ENCODE measurements at regions not wholly inside any gene's neighbourhood (a gene's known extent, or its start where the extent isn't known, plus 50 kb on each side); places are given as distances from the start of the nearest gene placed in this dataset.

DNA sequence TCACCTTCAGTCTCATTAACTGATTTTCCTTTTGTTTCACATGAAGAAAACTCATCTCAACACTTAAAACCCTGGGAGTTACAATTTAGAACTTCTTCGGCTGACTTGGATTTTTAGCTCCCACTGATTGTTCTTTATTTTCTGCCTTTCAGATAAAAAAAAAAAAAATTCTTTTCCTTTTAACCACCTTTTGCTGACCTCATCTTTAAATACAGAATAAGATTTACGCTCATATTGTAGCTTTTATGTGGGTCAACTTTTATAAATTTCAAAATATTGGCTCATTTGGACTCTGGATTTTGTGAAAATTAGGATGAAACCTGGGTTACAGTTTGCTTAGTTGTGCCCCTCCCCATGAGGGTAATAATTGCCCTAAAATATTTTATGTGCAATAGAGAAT, 659.3 kb downstream of the ZNF674 start:
- TF ChIP-seq, protein P1, sequence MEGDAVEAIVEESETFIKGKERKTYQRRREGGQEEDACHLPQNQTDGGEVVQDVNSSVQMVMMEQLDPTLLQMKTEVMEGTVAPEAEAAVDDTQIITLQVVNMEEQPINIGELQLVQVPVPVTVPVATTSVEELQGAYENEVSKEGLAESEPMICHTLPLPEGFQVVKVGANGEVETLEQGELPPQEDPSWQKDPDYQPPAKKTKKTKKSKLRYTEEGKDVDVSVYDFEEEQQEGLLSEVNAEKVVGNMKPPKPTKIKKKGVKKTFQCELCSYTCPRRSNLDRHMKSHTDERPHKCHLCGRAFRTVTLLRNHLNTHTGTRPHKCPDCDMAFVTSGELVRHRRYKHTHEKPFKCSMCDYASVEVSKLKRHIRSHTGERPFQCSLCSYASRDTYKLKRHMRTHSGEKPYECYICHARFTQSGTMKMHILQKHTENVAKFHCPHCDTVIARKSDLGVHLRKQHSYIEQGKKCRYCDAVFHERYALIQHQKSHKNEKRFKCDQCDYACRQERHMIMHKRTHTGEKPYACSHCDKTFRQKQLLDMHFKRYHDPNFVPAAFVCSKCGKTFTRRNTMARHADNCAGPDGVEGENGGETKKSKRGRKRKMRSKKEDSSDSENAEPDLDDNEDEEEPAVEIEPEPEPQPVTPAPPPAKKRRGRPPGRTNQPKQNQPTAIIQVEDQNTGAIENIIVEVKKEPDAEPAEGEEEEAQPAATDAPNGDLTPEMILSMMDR (IDR thresholded peaks at IDR 0.05; ENCODE audit: insufficient read depth, low read length): no peak
- DNase-seq (ENCODE audit: low read depth): no peak
- H3K4me3 ChIP-seq (ENCODE audit: low read depth, low read length): no peak overlapping the region

GRCh38 chrX:45879512-45879911, 665.7 kb downstream of the ZNF674 start:
- H3K4me3 ChIP-seq (ENCODE audit: low read depth, low read length): no peak overlapping the region
- DNase-seq (ENCODE audit: low read depth): no peak
- TF ChIP-seq, protein P1 (IDR thresholded peaks at IDR 0.05; ENCODE audit: insufficient read depth, low read length): no peak

DNA sequence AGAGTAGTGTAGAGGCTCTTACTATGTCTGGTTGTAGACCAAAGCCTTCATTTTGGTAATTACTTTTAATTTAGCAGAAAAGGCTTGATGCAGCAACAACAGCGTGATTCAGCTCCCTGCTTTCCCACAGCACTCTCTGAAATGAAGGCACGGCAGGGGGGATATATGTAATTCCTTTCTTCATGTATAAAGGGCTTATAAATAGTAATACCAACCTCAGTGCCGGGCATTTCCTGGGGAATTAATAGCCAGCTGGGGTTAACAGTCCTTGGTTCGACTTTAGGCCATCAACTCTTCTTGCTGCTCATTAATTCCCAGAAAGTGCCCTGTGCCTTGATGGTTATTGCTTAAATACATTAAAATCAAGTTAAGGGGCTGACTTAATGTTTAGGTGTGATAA, 669.0 kb downstream of the ZNF674 start:
- no peak overlapping the region for H3K4me3 ChIP-seq (ENCODE audit: low read depth, low read length)
- TF ChIP-seq, protein P1 (IDR thresholded peaks at IDR 0.05; ENCODE audit: insufficient read depth, low read length): no peak
- no peak for DNase-seq (ENCODE audit: low read depth)

GRCh38 chrX:45873781-45874180, 671.4 kb downstream of the ZNF674 start:
- TF ChIP-seq, protein P1 (IDR thresholded peaks at IDR 0.05; ENCODE audit: insufficient read depth, low read length): no peak

DNA sequence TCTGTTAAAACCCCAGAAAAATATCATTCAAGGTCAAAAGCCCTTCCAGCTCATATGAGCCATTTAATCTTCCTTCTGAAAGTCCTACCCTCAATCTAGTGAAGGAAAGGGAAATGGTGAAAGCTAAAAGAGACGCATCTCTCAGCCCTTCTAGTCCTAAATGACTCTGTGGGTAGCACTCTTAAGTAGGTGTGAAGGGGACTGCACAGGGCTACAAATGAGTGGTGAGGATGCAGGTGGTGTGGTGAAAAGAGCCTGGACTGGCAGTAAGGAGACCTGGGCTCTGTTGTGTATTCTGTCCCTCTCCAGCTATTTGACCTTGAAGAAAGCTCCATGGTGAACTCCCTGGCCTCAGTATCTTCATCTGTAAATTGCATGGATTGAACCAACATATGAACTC, 671.8 kb upstream of the DIPK2B start:
- no peak overlapping the region for H3K4me3 ChIP-seq (ENCODE audit: low read depth, low read length)
- no peak for DNase-seq (ENCODE audit: low read depth)
- TF ChIP-seq, protein P1 (IDR thresholded peaks at IDR 0.05; ENCODE audit: insufficient read depth, low read length): no peak

More at GRCh38 chrX:45873781-45874180, 671.4 kb downstream of the ZNF674 start:
- no peak overlapping the region for H3K4me3 ChIP-seq (ENCODE audit: low read depth, low read length)
- no peak for DNase-seq (ENCODE audit: low read depth)

DNA sequence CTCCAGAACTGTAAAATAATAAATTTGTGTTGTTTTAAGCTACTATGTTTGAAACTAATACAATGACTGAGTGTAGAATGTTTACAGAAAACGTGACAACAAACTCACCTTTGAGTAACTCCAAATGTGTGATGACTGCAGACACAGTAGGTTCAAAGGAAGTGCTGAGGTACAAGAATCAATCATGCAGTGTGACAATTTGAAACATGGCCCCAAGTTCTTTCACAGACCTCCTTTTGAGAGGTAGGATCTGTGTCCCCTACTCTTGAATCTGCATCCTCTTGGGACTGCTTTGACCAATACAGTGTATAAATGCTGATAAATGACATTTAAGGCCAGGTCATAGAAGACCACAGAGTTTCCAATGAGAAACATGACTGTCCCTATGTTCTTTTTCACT, 667.7 kb upstream of the DIPK2B start:
- H3K4me3 ChIP-seq (ENCODE audit: low read depth, low read length): no peak overlapping the region
- TF ChIP-seq, protein P1 (IDR thresholded peaks at IDR 0.05; ENCODE audit: insufficient read depth, low read length): no peak
- no peak for DNase-seq (ENCODE audit: low read depth)

DNA sequence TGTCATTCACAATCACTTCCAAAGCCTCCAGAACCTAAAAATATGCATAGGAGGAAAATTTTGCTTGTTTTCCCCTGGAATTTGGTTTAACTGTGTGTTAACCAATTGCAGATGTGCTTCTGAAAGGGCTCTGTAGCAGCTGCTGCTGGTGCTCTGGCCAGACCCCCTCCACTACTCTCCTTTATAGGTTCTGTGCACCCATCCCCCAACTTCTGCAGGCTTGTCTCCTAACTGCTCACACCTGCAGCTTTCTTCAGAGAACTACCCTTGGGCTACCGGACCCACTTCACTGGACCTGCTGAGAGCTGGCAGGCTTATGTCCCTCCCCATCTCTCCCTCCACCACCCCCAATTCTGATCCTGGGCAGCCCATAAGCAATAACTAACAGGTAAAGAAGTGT, 662.1 kb upstream of the DIPK2B start:
- DNase-seq (ENCODE audit: low read depth): no peak
- TF ChIP-seq, protein P1 (IDR thresholded peaks at IDR 0.05; ENCODE audit: insufficient read depth, low read length): no peak
- no peak overlapping the region for H3K4me3 ChIP-seq (ENCODE audit: low read depth, low read length)
